Right ventricle myocardium superior (tissue), 1 donor: ENCODE measurements at regions not wholly inside any gene's neighbourhood (a gene's known extent, or its start where the extent isn't known, plus 50 kb on each side); places are given as distances from the start of the nearest gene placed in this dataset. TPM values are rescaled to one million over a fixed set of nuclear protein-coding genes. Genes with fewer than 3 reads are reported as not detected.

ENCODE experiments used
- ATAC-seq: fragments of 200-7000 bp; cut with Tn5 transposase; one replicate; pipeline ENCODE4 v1.9.1; 2020; ENCODE audit warnings: mild to moderate bottlenecking; ENCODE audit not compliant: poor library complexity
- DNase-seq: peaks from one replicate; pipeline ENCODE4 v3.0.0-alpha.2; 2020
- intact Hi-C: fragments of 100-400 bp; cut with DNase I; formaldehyde crosslinking; loops from one replicate; pipeline ENCODE4 v1.11.2; 2022
- microRNA-seq: library from miRNA; unstranded; fragments of <30 nt; microRNA quantifications from one replicate; pipeline ENCODE4 v1.2.0, GENCODE V29; 2020
- donor health status: DM: no; HTN: yes; CAD: no; lungs with severe emphysema.

GRCh38 chr2:181395851-181396250 lies 61.3 kb upstream of the ITGA4 start:
- intact Hi-C loops: no loop called here
- no peak for ATAC-seq
- no peak for DNase-seq

- ATAC-seq (no peak), DNase-seq (no peak)
- intact Hi-C loops: no loop called here
These were observed 60.7 kb upstream of the ITGA4 start for GRCh38 chr2:181396256-181397123.

- intact Hi-C loops: no loop called here
- no peak for DNase-seq
- no peak for ATAC-seq
These were observed 59.9 kb upstream of the ITGA4 start for GRCh38 chr2:181397331-181397730.

- intact Hi-C loops: no loop called here
These were observed 59.2 kb upstream of the ITGA4 start for GRCh38 chr2:181398000-181398399.

GRCh38 chr2:181399027-181399426 lies 58.2 kb upstream of the ITGA4 start:
- DNase-seq: no peak
- ATAC-seq: no peak
- intact Hi-C loops: no loop called here

More at GRCh38 chr2:181398000-181398399, 59.2 kb upstream of the ITGA4 start:
- DNase-seq: no peak
- ATAC-seq: no peak

GRCh38 chr2:181404472-181404871 lies 52.7 kb upstream of the ITGA4 start:
- intact Hi-C loops: no loop called here
- ATAC-seq (no peak), DNase-seq (no peak)

GRCh38 chr2:181407171-181407570 lies 50.0 kb upstream of the ITGA4 start:
- no peak for DNase-seq
- peak; percentile 27 for ATAC-seq
- intact Hi-C loops: no loop called here

Small RNA genes lying in the stretch of these regions (microRNA-seq; reads per million reads assigned to microRNA genes)
- gene MIR4437: not detected
